Loucy (cell line): ENCODE measurements at regions not wholly inside any gene's neighbourhood (a gene's known extent, or its start where the extent isn't known, plus 50 kb on each side); places are given as distances from the start of the nearest gene placed in this dataset.

Experiments
- H2AFZ ChIP-seq: fragments of 200-600 bp; sonication (generic); 2 replicates; pipeline ENCODE4 v1.6.0; 2016; ENCODE audit warnings: antibody characterized with exemption, mild to moderate bottlenecking, low read length, moderate library complexity
- H3F3A ChIP-seq: fragments of 200-600 bp; 2 replicates; pipeline ENCODE4 v1.6.0; 2016; ENCODE audit warnings: antibody characterized with exemption, low read depth, mild to moderate bottlenecking
- H3K27me3 ChIP-seq: fragments of 200-600 bp; sonication (generic); 2 replicates; pipeline ENCODE4 v1.6.1; 2014; ENCODE audit warnings: low read length, mild to moderate bottlenecking; ENCODE audit not compliant: insufficient read depth, poor library complexity, severe bottlenecking
- H3K36me3 ChIP-seq: fragments of 200-600 bp; sonication (generic); 2 replicates; pipeline ENCODE4 v1.6.1; 2016; ENCODE audit warnings: low read length; ENCODE audit not compliant: insufficient read depth
- H3K4me1 ChIP-seq: fragments of 200-600 bp; sonication (generic); 2 replicates; pipeline ENCODE4 v1.5.1; 2014; ENCODE audit warnings: low read length, mild to moderate bottlenecking; ENCODE audit not compliant: insufficient read depth, poor library complexity, severe bottlenecking
- H3K4me2 ChIP-seq: fragments of 200-600 bp; sonication (generic); 2 replicates; pipeline ENCODE4 v1.6.0; 2014; ENCODE audit warnings: antibody characterized with exemption, low read length, low read depth, mild to moderate bottlenecking; ENCODE audit not compliant: poor library complexity, severe bottlenecking
- H3K4me3 ChIP-seq: fragments of 200-600 bp; sonication (generic); 2 replicates; pipeline ENCODE4 v1.5.1; 2014; ENCODE audit warnings: low read length, mild to moderate bottlenecking, mixed read lengths; ENCODE audit not compliant: poor library complexity, severe bottlenecking
- H3K79me2 ChIP-seq: fragments of 200-600 bp; sonication (generic); 2 replicates; pipeline ENCODE4 v1.6.1; 2014; ENCODE audit warnings: low read length; ENCODE audit not compliant: insufficient read depth
- H3K9ac ChIP-seq: fragments of 200-600 bp; sonication (generic); 2 replicates; pipeline ENCODE4 v1.6.0; 2014; ENCODE audit warnings: mild to moderate bottlenecking, low read depth, low read length, moderate library complexity; ENCODE audit not compliant: poor library complexity, severe bottlenecking
- H3K9me2 ChIP-seq: fragments of 200-600 bp; sonication (generic); replicated peaks from 2 replicates; pipeline ENCODE4 v1.6.1; 2016; ENCODE audit warnings: low read depth, low read length, mixed read lengths
- H3K9me3 ChIP-seq: fragments of 200-600 bp; sonication (generic); 2 replicates; pipeline ENCODE4 v1.6.1; 2014; ENCODE audit warnings: mild to moderate bottlenecking, antibody characterized with exemption, low read length, low read depth; ENCODE audit not compliant: insufficient read depth
- H4K20me1 ChIP-seq: fragments of 200-600 bp; sonication (generic); 2 replicates; pipeline ENCODE4 v1.6.0; 2014; ENCODE audit warnings: antibody characterized with exemption, low read length, mild to moderate bottlenecking; ENCODE audit not compliant: insufficient read depth, poor library complexity, severe bottlenecking
- CTCF ChIP-seq: fragments of 200-600 bp; sonication (generic); conservative IDR thresholded peaks from 2 replicates; pipeline ENCODE4 v1.5.1; 2014; ENCODE audit warnings: mild to moderate bottlenecking, antibody characterized with exemption, low read length
- EZH2phosphoT487 ChIP-seq: fragments of 200-600 bp; IDR thresholded peaks from 2 replicates; pipeline ENCODE4 v1.6.1; 2018; ENCODE audit warnings: antibody characterized with exemption, mild to moderate bottlenecking, moderate library complexity, borderline replicate concordance

- H3K4me2 ChIP-seq, result no peak overlapping the region
- H3K9me3 ChIP-seq, result peaks cover 13% of the 10 kb centered on the region; the same call in 1 of the 2 replicates
- no peaks in the 10 kb centered on the region for H3K27me3 ChIP-seq
- H3K36me3 ChIP-seq, result no peaks in the 10 kb centered on the region
- no peak for TF ChIP-seq EZH2phosphoT487
- H4K20me1 ChIP-seq, result no peaks in the 10 kb centered on the region
- H3K9me2 ChIP-seq, result no peaks in the 10 kb centered on the region
- no peak overlapping the region for H3K9ac ChIP-seq
- H3K79me2 ChIP-seq, result no peaks in the 10 kb centered on the region
- no peak overlapping the region for H2AFZ ChIP-seq
- no peaks in the 10 kb centered on the region for H3F3A ChIP-seq
- H3K4me1 ChIP-seq, result no peaks in the 10 kb centered on the region
- H3K4me3 ChIP-seq, result no peak overlapping the region
Measured at GRCh38 chr2:239831861-239832489, 193.2 kb downstream of the NDUFA10 start.

- Histone ChIP-seq H3K36me3 (no peaks in the 10 kb centered on the region), H3F3A (no peaks in the 10 kb centered on the region), H4K20me1 (no peaks in the 10 kb centered on the region), H3K4me2 (no peak overlapping the region), H3K27me3 (no peaks in the 10 kb centered on the region), H3K4me3 (no peak overlapping the region), H3K9me2 (no peaks in the 10 kb centered on the region), H3K4me1 (no peaks in the 10 kb centered on the region), H3K9ac (no peak overlapping the region), H3K79me2 (no peaks in the 10 kb centered on the region), H2AFZ (no peak overlapping the region), H3K9me3 (peaks cover 12% of the 10 kb centered on the region; the same call in 1 of the 2 replicates)
- no peak for TF ChIP-seq CTCF
- TF ChIP-seq EZH2phosphoT487, result no peak
Measured at GRCh38 chr2:239831001-239831731, 194.0 kb downstream of the NDUFA10 start.

- Histone ChIP-seq H4K20me1 (no peaks in the 10 kb centered on the region), H3K4me1 (no peaks in the 10 kb centered on the region), H3K36me3 (no peaks in the 10 kb centered on the region), H3K9me2 (no peaks in the 10 kb centered on the region), H3K4me3 (no peak overlapping the region), H3K4me2 (no peak overlapping the region), H2AFZ (no peak overlapping the region), H3K27me3 (no peaks in the 10 kb centered on the region), H3K79me2 (no peaks in the 10 kb centered on the region), H3F3A (no peaks in the 10 kb centered on the region), H3K9me3 (peaks cover 12% of the 10 kb centered on the region; the same call in 1 of the 2 replicates), H3K9ac (no peak overlapping the region)
- no peak for TF ChIP-seq CTCF
- no peak for TF ChIP-seq EZH2phosphoT487
Measured at GRCh38 chr2:239830121-239831000, 194.8 kb downstream of the NDUFA10 start.
